Ishikawa (cell line): ENCODE measurements at regions not wholly inside any gene's neighbourhood (a gene's known extent, or its start where the extent isn't known, plus 50 kb on each side); places are given as distances from the start of the nearest gene placed in this dataset.

Experiments used
- EGR1 ChIP-seq: IDR thresholded peaks from 2 replicates; pipeline ENCODE4 v1.6.1; 2012
- EP300 ChIP-seq: IDR thresholded peaks from 2 replicates; pipeline ENCODE4 v1.6.1; 2012; ENCODE audit warnings: borderline replicate concordance
- REST ChIP-seq: IDR thresholded peaks from 2 replicates; pipeline ENCODE4 v1.6.1; 2012; ENCODE audit warnings: low read depth, mild to moderate bottlenecking
- TCF12 ChIP-seq: IDR thresholded peaks from 2 replicates; pipeline ENCODE4 v1.6.1; 2012; ENCODE audit warnings: low read depth

DNA sequence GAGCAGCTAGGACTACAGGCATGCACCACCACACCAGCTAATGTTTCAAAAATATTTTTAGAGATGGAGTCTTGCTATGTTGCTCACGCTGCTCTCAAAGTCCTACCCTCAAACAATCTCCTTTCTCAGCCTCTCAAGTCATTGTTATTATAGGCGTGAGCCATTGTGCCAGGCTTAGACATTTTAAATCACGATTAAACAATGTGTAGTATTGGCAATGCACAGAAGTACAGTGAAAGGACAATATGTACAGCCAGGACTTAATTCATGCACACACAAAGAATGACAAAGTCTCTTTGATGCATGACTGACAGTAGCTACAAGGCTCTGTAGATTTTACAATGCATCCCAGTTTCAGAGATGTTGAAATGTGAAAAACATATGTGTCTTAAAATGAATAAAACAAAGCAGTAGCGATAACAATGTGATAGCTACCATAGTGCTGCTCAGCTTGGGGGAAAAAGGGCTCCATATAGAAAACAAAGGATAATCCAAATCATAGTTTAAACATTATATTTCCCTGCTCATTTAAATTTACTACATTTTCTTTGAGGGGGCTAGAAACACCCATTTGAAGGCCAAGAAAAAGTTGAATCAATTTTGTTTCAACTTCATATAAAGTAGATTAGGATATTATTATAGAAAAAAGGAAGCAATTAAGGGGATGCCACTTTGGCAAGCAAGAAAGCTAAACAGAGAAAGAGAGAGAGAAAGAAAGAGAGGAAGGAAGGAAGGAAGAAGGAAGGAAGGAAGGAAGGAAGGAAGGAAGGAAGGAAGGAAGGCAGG lies 272.4 kb upstream of the SMIM31 start:
- TF ChIP-seq EGR1, result no peak
- TF ChIP-seq REST, result no peak
- no peak for TF ChIP-seq EP300
- TF ChIP-seq TCF12, result no peak
